A172 (cell line): ENCODE measurements at regions not wholly inside any gene's neighbourhood (a gene's known extent, or its start where the extent isn't known, plus 50 kb on each side); places are given as distances from the start of the nearest gene placed in this dataset.

Experiments
- DNase-seq: peaks from one replicate; pipeline ENCODE4 v3.0.0-alpha.2; 2015; ENCODE audit warnings: low spot score

GRCh38 chr15:93649691-93650235, 560.8 kb upstream of the RGMA start:
- DNase-seq = no peak

- no peak for DNase-seq
Observed at GRCh38 chr15:93646193-93646592, 557.2 kb upstream of the RGMA start.

DNA sequence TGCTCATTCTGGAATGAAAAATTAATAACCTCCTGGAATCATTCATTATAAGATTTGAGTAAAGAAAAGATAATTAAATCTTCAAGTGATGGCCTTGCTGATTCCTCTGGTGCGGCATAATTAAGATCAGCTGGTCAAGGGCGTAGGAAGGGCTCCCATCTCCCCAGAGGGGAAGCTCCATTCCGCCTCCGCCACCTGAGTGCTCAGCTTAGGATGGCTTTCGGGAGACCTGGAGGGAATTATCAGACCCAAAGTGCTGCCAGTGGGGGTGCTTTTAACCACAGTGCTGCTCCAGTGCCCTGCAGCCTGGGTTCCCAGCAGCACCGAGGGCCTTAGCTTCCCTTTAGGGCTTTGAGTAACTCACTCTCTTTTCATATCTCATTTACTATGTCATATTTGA, 556.6 kb upstream of the RGMA start:
- DNase-seq = no peak

GRCh38 chr15:93644595-93644994, 555.6 kb upstream of the RGMA start:
- DNase-seq = no peak

- no peak for DNase-seq
Observed at GRCh38 chr15:93640411-93640962, 551.5 kb upstream of the RGMA start.

- DNase-seq = no peak
Observed at GRCh38 chr15:93631958-93632618, 543.1 kb upstream of the RGMA start.

- no peak for DNase-seq
Observed at GRCh38 chr15:93619597-93619996, 530.6 kb upstream of the RGMA start.

GRCh38 chr15:93617443-93617842, 528.4 kb upstream of the RGMA start:
- no peak for DNase-seq

DNA sequence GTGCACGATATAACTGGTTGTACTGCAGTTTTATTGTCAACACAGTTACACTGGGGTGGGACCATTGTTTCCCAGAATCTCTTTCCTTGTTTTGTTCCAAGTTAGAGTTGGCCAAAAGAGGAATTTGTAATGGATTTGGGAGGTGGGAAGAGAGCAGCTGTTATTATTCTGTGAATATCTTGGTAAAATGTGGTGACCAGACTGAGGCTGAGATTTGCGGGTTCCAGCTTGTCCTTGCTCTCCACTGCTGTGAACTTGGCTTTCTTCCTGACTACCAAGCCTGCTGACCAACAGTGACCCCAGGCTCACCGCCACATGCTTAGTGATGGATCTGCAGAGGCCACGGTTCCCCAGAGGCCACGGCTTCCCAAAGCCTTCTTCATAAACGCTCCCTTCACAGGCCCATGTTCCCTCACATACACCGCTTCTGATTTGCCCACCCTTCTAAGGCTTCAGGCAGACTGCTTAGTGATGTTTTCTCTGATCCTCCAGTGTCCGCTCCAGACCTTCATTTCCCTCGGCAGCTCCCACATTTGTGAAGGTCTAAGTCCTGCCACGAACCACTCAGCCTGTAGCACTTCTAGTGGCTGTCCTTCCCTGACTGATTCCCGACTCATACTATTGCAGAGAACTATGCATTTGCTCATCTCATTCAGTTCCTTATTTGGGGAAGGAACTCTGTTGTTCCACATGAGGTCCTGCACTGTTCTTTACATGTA, 525.5 kb upstream of the RGMA start:
- DNase-seq = no peak

DNA sequence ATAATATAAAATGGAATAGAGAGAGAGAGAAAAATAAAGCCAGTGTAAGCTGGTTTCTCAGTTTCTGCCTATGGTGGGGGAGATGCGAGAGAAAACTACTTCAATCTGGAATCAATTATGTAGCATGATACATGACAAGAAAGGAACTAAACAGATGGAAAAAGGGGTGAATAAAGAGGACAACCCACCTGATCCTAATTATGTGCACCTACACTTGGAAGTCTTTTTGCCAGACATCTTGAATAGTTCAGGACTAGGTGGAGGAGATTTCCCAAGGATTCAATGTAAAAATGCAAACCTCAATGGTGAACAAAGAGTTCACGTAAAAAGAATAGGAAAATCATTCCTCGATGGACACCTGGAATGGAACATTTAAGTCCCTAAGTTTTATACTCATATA, 524.4 kb upstream of the RGMA start:
- DNase-seq = no peak

- no peak for DNase-seq
Observed at GRCh38 chr15:93612953-93613352, 523.9 kb upstream of the RGMA start.

- no peak for DNase-seq
Observed at GRCh38 chr15:93610944-93611343, 521.9 kb upstream of the RGMA start.

GRCh38 chr15:93608643-93609148, 519.7 kb upstream of the RGMA start:
- no peak for DNase-seq

DNA sequence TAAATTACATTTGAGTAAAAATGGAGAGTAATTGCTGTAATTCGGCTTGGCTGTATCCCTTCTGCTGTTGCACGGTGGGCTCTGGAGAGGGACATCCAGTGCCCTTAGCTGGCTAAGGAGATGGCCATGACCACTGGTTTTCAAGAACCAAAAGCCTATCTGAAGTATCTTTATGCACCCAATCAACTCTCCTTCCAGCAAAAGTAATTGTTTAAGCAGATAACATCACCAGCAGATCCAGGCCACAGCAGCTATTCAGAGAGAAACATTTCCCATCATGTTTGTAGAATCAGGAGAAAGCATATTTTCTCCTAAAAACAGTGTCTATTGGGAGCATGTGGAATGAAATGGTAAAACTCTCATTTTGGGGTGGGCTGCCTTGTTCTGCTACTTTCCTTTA, 514.5 kb upstream of the RGMA start:
- DNase-seq = no peak

DNA sequence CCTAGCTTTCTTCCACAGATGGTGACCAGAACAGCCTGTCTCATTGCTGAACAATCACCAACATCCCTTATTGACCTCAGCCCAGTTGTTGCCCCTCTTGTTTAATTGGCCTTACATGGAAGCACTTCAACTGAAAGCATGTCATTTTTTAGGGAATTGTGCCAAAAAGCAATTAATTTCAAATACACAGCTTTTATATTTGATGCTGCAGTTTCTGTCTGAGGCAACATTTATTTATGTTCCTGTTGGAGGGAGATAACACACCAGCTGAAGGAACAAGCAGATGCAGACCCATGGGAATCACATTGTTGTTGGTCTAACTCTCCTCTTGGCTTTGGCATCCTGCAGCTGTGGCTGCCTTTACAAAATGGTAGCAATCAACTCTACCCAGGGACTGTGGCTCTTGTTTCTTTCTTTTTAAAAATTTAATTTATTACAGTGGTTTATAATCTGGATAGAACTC, 498.1 kb upstream of the RGMA start:
- no peak for DNase-seq

DNA sequence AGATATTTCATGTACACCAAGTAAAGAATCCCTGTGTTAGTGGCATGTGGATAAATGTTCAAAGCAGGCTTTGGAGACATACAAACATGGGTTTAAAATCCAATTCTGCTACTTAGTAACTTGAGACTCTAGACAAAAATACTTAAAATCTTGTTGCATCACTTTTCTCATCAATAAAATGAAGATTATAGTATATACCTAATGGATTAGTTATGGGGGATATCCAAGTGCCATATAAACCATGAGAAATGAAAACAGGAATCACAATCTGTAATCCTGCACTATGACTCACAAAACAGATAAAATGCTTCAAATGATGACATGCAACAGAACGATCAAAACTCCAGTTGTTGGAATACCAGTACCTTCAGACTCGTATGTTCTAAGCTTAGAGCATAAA, 496.0 kb upstream of the RGMA start:
- no peak for DNase-seq

DNA sequence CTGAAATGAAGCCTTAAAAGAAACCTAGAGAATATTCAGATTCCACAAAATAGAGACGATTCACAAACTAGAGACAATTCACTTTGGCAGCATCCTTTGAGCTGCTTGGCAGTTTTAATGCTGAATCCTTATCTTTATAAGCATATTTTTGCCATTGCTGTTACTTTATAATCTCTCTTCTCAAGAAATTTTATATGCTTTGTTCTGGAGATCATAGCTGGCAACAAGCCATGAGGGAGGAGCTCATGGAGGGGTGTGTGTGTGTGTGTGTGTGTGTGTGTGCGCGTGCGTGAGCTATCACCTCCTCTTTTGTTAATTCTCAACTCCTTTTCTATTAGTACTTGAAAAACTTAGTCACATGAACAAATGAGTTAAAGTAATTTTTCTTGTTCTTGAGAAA, 495.0 kb upstream of the RGMA start:
- no peak for DNase-seq

DNA sequence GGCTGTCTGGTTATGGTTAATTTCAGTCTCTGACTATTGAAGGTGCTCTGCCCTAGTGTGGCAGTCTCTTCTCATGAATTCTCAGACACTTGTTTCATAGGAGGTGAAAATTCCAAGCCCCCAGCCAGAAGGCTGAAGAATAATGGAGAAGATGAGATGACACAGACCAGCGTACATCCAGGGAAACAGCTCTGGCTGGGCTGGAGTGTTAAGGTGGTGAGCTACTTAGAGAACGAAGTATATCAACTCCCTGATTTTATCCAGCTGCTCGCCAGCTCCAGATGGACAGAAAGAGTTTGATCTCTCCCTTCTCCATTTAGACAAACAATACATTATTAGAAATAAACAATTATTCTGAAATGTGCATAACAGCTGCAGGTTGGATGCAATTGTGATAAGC, 494.5 kb upstream of the RGMA start:
- no peak for DNase-seq

DNA sequence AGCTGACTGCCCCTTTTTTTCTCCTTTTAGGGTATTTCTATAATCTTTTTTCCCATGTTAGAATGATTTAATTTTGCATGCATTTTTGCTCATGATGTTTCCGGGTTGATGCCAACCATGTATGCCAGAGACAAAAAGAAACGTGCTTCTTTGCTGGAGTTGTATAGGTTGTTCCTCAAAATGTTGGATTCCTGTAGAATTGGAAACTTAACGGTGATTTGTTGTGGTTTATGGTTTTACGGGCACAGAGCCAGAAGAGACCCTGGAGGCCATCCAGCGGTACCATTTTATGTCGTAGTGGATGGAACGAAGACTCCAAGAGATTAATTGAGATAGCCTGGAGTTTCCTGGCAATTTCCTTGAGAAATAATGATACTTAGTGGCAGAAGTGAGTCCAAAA, 481.5 kb upstream of the RGMA start:
- no peak for DNase-seq

- DNase-seq = no peak
Observed at GRCh38 chr15:93566762-93567161, 477.8 kb upstream of the RGMA start.

- DNase-seq = no peak
Observed at GRCh38 chr15:93565201-93565600, 476.2 kb upstream of the RGMA start.

DNA sequence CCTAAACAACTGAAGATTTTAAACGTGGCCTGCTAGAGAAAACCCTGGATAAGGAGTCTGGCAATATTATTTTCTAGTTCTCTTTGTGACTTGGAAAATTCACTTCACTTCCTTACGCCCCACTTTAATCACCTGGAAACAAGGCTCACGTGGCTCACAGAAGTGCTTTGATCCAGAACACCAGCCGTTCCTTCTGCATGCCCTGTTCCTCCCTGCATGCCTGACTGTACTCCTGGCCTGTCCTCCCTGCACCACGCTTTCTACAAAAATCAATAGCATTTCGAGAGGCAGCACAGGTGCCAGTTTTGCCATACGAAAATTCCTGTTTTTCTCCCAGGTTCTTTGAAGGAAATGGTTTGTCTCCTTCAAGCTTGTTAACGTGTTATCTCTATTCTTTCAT, 474.2 kb upstream of the RGMA start:
- DNase-seq = no peak
